GM12878 (cell line): ENCODE measurements at regions not wholly inside any gene's neighbourhood (a gene's known extent, or its start where the extent isn't known, plus 50 kb on each side); places are given as distances from the start of the nearest gene placed in this dataset.

Experiments
- ATAC-seq: fragments of 200-7000 bp; cut with Tn5 transposase; 3 replicates; pipeline ENCODE4 v1.9.1; 2020; ENCODE audit warnings: mild to moderate bottlenecking, moderate library complexity
- BruUV-seq: library from RNA; stranded (reverse); fragments of 400-500 nt; replicated peaks from 2 replicates; lab custom pipeline; 2021; lab: Mats Ljungman, UMichigan
- CTCF ChIA-PET: fragments of 300-600 bp; sonication (Branson Sonifier 250); formaldehyde crosslinking; extraction: SDS; loops from one replicate; lab custom pipeline; 2021; ENCODE audit warnings: inconsistent platforms; lab: Yijun Ruan, JAX
- POLR2A ChIA-PET: fragments of 350-600 bp; formaldehyde crosslinking; extraction: SDS; loops from one replicate; lab custom pipeline; 2021; ENCODE audit warnings: inconsistent platforms; lab: Charles Lee
- RAD21 ChIA-PET: fragments of 300-600 bp; sonication (Branson Sonifier 250); formaldehyde crosslinking; loops from one replicate; lab custom pipeline; 2023; ENCODE audit warnings: antibody characterized with exemption; ENCODE audit not compliant: unreplicated experiment; lab: Charles Lee
- SMC1A ChIA-PET: fragments of 300-600 bp; sonication (Branson Sonifier 250); formaldehyde crosslinking; loops from one replicate; lab custom pipeline; 2023; ENCODE audit not compliant: unreplicated experiment, uncharacterized antibody; lab: Charles Lee
- DNase-seq: peaks from one replicate; pipeline ENCODE4 v3.0.0-alpha.2; 2011; ENCODE audit warnings: low read depth, low spot score
- FAIRE-seq: peaks from 3 replicates; lab custom pipeline; 2011; peaks lifted over from hg19 to GRCh38; lab: Jason Lieb, UNC
- H2AFZ ChIP-seq: 2 replicates; pipeline ENCODE4 v1.6.0; 2011; ENCODE audit warnings: low read depth, low read length, control low read depth; ENCODE audit not compliant: control insufficient read depth
- H3K27ac ChIP-seq: 2 replicates; pipeline ENCODE4 v1.5.1; 2011; ENCODE audit warnings: control low read depth; ENCODE audit not compliant: control insufficient read depth, insufficient read depth
- H3K27me3 ChIP-seq, 2 experiments: replicated peaks in 1 of 2; 2 replicates each; pipeline versions ENCODE4 v1.6.0 to v1.6.1; 2011; ENCODE audit warnings: low read length in 1 of 2; ENCODE audit not compliant: control insufficient read depth in 2 of 2, insufficient read depth in 2 of 2
- H3K36me3 ChIP-seq, 2 experiments: 2 replicates each; pipeline ENCODE4 v1.5.1; 2011; ENCODE audit warnings: low read length in 1 of 2; ENCODE audit not compliant: control insufficient read depth in 2 of 2, insufficient read depth in 2 of 2
- H3K4me1 ChIP-seq: 2 replicates; pipeline ENCODE4 v1.6.1; 2011; ENCODE audit warnings: mild to moderate bottlenecking, low read length, moderate library complexity, mixed read lengths; ENCODE audit not compliant: control insufficient read depth, insufficient read depth
- H3K4me2 ChIP-seq: 2 replicates; pipeline ENCODE4 v1.6.0; 2011; ENCODE audit warnings: control low read depth; ENCODE audit not compliant: control insufficient read depth, insufficient read depth
- H3K4me3 ChIP-seq: fragments of 200-600 bp; sonication (generic); 2 replicates; pipeline ENCODE4 v1.5.1; 2016
- H3K79me2 ChIP-seq: 2 replicates; pipeline ENCODE4 v1.6.0; 2011; ENCODE audit warnings: low read length; ENCODE audit not compliant: control insufficient read depth, insufficient read depth
- H3K9ac ChIP-seq: 2 replicates; pipeline ENCODE4 v1.8.0; 2011; ENCODE audit warnings: low read length, control low read depth, mixed read lengths; ENCODE audit not compliant: control insufficient read depth, insufficient read depth
- H3K9me3 ChIP-seq: replicated peaks from 3 replicates; pipeline ENCODE4 v1.5.1; 2011; ENCODE audit warnings: mild to moderate bottlenecking, low read length; ENCODE audit not compliant: control insufficient read depth, insufficient read depth
- H4K20me1 ChIP-seq: 2 replicates; pipeline ENCODE4 v1.6.0; 2011; ENCODE audit not compliant: control insufficient read depth, insufficient read depth
- CREM ChIP-seq: IDR thresholded peaks from 2 replicates; pipeline ENCODE4 v1.6.1; 2014; ENCODE audit warnings: antibody characterized with exemption, low read depth
- NBN ChIP-seq: fragments of 450-650 bp; IDR thresholded peaks from 2 replicates; pipeline ENCODE4 v1.6.1; 2016
- PML ChIP-seq: IDR thresholded peaks from 2 replicates; pipeline ENCODE4 v1.6.1; 2012; ENCODE audit warnings: low read length, inconsistent platforms
- PRDM15 ChIP-seq: fragments of 450-650 bp; formaldehyde crosslinking; IDR thresholded peaks from 2 replicates; pipeline ENCODE4 v1.4.0; 2020; ENCODE audit warnings: mild to moderate bottlenecking, moderate library complexity
- ZBTB33 ChIP-seq: fragments of 450-650 bp; IDR thresholded peaks from 2 replicates; pipeline ENCODE4 v1.6.1; 2017; ENCODE audit warnings: mild to moderate bottlenecking
- WGBS: methylation state at CpG from one replicate; pipeline ENCODE4 v1.1.6; 2016; ENCODE audit warnings: low lambda C conversion rate; ENCODE audit not compliant: insufficient replicate concordance, insufficient coverage; ENCODE audit errors: missing lambda C conversion rate; 5-methylcytosine and 5-hydroxymethylcytosine counted together
- in situ Hi-C: fragments of 300-500 bp; cut with MboI; formaldehyde crosslinking; loops from 9 replicates; pipeline ENCODE4 v1.14.3; 2018; ENCODE audit warnings: mixed read lengths
- intact Hi-C: fragments of 100-400 bp; cut with micrococcal nuclease; formaldehyde crosslinking; loops from one replicate; pipeline ENCODE4 v1.14.2; 2022; ENCODE audit not compliant: unreplicated experiment

- BruUV-seq = no TSS peak
- no peak overlapping the region for H2AFZ ChIP-seq
- H3K4me1 ChIP-seq = no peaks in the 10 kb centered on the region
- FAIRE-seq (no peak), DNase-seq (no peak)
- H3K4me3 ChIP-seq = no peak overlapping the region
- no peak overlapping the region for H3K4me2 ChIP-seq
- intact Hi-C loops = no loop called here
- WGBS = 0% methylated on average over 2 of the region's 2 CpGs
- SMC1A ChIA-PET = no interaction called here
- no peaks in the 10 kb centered on the region for H3K79me2 ChIP-seq
- TF ChIP-seq PML (no peak), PRDM15 (CRISPR knock-in tag) (no peak), CREM (no peak), NBN (no peak), ZBTB33 (no peak)
- TF ChIP-seq, all 136 proteins: peak for 0
- ATAC-seq = no peak
- in situ Hi-C loops = no loop called here
- CTCF ChIA-PET = no interaction called here
- Histone ChIP-seq H3K9ac (no peak overlapping the region), H3K9me3 (no peaks in the 10 kb centered on the region), H3K27ac (no peak overlapping the region), H3K27me3 (no peaks in the 10 kb centered on the region), H3K36me3 (no peaks in the 10 kb centered on the region), H4K20me1 (no peaks in the 10 kb centered on the region)
- POLR2A ChIA-PET = no interaction called here
- RAD21 ChIA-PET = no interaction called here
Observed at GRCh38 chr14:100955201-100955600, 51.7 kb upstream of the RTL1 start.
